ENCODE measurements at regions not wholly inside any gene's neighbourhood (a gene's known extent, or its start where the extent isn't known, plus 50 kb on each side); places are given as distances from the start of the nearest gene placed in this dataset.

DNA sequence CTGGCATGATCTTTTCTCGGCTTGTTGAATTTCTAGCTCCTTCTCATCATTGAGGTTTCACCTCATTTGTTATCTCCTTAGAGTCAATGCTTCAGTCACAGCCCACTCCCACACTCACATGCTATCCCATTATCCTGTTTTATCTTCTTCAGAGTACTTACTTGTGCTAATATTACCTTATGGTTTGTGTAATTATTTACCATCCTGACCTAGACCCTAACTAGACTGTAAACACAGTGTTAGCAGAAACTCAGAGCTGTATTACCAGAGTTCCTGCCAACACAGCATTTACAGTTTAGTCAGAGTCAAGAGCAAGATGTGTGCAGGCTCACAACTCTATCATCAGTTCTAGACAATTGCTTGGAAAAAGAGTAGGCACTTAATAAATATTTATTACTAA, 144.7 kb downstream of the OTOL1 start:
- no peak for TF ChIP-seq CTCF (IDR thresholded peaks at IDR 0.05; ENCODE audit: insufficient read depth, low read depth, low read length)
- TF ChIP-seq EZH2 (IDR thresholded peaks at IDR 0.05; ENCODE audit: insufficient read depth, low read length): no peak
